ENCODE measurements at regions not wholly inside any gene's neighbourhood (a gene's known extent, or its start where the extent isn't known, plus 50 kb on each side); places are given as distances from the start of the nearest gene placed in this dataset.
"Not testable (repeated sequence)": the region's sequence is repeated elsewhere in the genome, so short reads cannot be mapped to it uniquely, and the experiment has no call there.

- no peak for DNase-seq (ENCODE audit: low read depth)
Observed at GRCh38 chrX:39226251-39226650, 425.0 kb downstream of the MID1IP1 start.

- DNase-seq (ENCODE audit: low read depth), result no peak
Observed at GRCh38 chrX:39227371-39227770, 426.1 kb downstream of the MID1IP1 start.

DNA sequence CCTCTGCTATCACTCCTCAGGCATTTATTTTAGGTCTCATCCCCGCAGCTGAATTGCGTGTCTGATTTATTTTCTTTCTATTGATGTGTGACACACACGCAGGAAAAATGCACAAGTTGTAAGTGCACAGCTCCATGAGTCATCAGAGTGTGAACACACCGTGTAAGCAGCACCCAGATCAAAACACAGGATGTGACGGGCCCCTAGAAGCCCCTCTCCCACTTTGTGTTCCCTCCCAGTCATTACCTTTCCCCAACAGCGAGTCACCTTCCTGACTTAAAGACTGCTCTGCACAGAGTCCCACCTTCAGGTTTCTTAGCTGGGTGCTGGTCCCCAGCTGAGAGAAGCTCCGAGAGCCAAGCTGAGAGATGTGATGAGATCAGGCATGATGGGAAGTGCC is 436.7 kb downstream of the MID1IP1 start:
- DNase-seq (ENCODE audit: low read depth), result no peak

DNA sequence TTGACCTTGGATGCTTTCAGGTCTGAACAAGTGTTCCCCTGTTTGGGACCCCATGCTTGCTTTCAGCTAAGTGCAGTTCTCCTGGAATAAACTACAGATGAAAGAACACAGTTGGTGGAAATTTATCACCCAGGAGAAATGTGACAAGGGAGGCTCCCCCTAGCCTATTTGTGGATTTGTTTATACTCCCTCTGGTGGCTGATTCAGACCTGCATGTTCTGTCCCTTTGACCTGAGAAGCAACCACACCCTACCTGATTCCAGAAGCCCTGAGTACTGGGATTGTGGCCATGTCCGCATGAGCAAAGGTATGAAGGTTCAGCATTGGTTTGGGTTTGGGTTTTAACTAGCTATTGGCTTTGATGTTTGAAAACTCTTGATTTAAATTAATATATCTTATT is 440.9 kb downstream of the MID1IP1 start:
- no peak for DNase-seq (ENCODE audit: low read depth)

GRCh38 chrX:39244147-39244546 is 442.9 kb downstream of the MID1IP1 start:
- DNase-seq (ENCODE audit: low read depth), result no peak

DNA sequence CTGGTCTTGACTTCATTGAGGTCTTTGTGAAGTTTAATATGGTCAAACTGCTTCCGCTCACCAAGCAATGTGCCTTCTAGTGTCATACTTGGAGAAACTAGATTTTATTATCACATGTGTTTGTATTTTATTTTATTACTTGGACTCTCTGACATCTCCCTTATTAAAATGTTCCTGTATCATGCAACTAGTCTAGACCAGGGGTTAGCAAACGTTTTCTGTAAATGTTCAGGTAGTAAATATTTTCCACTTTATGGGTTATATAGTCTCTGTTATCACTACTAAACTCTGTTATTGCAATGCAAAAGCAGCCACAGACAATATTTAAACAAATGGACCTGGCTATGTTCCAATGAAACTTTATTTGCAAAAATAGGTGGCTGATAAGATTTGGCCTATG is 443.8 kb downstream of the MID1IP1 start:
- no peak for DNase-seq (ENCODE audit: low read depth)

GRCh38 chrX:39247536-39247935 is 446.3 kb downstream of the MID1IP1 start:
- no peak for DNase-seq (ENCODE audit: low read depth)

DNA sequence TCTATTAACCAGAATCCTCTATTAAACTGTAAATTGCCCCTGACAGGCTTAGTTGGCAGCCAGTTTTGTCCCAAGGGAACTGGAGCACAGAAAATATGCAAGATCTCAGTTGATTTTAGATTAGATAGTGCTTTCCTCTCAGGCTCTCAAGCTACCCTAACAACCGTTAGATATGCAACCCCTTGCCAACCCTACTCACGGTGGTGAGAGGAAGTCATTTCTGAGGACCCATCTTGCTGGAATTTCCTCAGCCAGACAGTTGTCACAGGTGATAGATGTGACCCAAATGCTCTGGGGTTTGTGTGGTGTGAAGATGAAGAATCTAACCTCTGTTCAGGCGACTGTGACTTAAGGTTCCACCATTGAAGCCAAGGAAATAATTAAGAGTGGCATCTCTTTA is 447.1 kb downstream of the MID1IP1 start:
- DNase-seq (ENCODE audit: low read depth), result no peak

DNA sequence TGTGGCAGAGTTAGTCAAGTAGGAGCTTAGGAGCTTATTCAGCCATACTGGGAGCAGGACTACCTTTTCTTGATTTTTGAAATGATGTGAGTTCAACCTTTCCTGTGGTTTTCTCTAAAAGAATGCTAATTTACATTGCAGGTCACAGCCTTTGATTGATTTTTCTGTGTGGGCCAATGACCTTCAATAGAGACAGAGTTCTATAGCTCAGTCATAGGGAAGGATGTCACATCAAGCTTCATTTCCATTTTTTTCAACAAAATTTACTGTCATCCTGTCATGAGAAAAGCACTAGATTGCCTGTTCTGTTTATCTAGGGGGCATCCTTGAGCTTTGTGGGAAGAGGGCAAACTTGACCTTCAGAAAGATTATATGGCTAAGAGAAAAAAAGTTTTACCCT is 448.7 kb downstream of the MID1IP1 start:
- DNase-seq (ENCODE audit: low read depth), result no peak

- no peak for DNase-seq (ENCODE audit: low read depth)
Observed at GRCh38 chrX:39251995-39252394, 450.7 kb downstream of the MID1IP1 start.

- DNase-seq (ENCODE audit: low read depth), result no peak
Observed at GRCh38 chrX:39253551-39253950, 452.3 kb downstream of the MID1IP1 start.

DNA sequence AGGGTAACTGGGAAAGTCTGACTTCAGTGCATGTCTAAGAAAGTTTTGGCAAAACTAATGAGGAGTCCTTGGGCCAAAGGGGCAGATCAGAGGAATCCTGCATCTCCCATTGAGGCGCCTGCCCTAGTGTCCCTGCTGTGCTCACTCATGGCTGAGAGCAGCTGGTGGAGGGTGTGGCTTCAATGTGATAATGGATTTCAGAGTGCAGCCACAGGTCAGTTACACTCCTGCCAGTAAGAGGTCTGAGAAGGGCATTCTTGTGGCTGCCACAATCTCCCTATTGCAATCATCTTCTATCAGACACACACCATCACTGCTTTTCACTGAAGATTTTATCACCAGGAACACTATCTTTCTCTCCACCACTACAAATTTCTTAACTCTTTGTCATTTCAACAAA is 457.1 kb downstream of the MID1IP1 start:
- no peak for DNase-seq (ENCODE audit: low read depth)

DNA sequence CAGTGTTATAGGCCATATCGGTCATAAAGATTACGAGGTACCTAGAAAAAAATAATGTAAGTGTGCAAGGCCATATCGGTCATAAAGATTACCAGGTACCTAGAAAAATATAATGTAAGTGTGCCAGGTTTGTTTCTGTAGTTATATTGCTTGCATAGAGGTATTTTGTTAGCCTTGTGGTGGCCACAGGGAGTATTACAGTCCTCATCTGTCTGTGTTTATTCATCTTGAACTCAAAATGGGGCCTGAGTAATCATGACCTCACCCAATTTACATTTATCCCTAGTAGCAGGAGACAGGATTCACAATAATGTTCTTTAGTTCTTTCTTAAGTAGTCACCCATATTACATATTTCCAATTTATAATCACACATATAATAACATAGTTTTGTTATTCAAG is 459.7 kb downstream of the MID1IP1 start:
- no peak for DNase-seq (ENCODE audit: low read depth)

DNA sequence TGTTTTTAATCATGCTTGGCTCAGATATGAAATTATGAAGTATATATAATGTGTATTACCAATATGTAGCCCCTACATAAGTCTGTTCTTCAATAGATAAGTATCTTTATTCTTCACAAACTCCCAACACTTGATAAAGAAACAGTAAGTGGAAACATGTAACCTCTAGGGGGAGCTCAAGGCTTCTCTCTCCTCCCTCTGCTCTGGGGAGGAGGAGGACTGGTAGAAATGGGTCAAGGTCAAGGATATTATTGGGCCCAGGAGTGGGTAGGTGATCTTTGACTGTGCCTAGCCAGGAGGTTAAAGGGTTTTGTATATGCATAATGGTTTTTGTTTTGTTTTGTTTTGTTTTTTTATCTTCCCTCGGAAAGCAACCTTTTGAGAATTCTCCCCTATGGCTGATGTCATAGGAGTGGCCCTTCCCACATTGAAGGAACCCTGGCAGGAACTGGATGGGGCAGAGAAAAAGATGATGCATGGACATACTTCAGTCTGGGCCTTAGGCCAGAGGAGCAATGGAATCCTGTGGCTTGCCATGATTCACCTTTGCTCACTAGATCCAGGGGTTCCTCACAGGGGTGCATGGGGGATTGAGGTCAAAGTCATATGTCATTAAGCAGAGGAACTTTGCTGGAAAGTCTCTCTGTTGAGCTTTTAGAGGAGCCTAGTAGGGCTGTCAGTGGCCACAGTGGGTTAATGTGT is 460.3 kb downstream of the MID1IP1 start:
- no peak for DNase-seq (ENCODE audit: low read depth)

- DNase-seq (ENCODE audit: low read depth), result no peak
Observed at GRCh38 chrX:39262641-39263040, 461.4 kb downstream of the MID1IP1 start.

GRCh38 chrX:39264023-39264422 is 462.8 kb downstream of the MID1IP1 start:
- DNase-seq (ENCODE audit: low read depth), result no peak

DNA sequence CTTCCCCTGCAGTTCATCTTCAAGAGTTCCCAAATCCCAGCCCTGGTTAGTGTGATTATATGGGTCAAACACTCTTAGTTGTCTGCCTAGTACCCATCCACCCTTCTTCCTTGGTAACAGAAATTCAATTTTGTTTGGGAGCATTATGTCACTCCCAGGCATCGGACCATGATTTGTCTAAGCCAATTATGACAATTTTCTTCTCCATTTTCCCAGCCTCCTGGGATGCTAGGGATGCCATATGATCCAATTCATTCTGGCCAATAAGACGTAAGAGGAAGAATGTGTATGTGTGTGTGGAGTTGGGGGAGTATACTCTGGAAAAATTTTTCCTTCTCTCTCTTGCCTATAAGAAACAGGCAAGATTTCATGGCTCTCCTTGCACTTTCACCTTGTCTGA is 465.9 kb downstream of the MID1IP1 start:
- no peak for DNase-seq (ENCODE audit: low read depth)

- DNase-seq (ENCODE audit: low read depth), result no peak
Observed at GRCh38 chrX:39268207-39268606, 466.9 kb downstream of the MID1IP1 start.

GRCh38 chrX:39275500-39276068 is 474.3 kb downstream of the MID1IP1 start:
- no peak for DNase-seq (ENCODE audit: low read depth)

DNA sequence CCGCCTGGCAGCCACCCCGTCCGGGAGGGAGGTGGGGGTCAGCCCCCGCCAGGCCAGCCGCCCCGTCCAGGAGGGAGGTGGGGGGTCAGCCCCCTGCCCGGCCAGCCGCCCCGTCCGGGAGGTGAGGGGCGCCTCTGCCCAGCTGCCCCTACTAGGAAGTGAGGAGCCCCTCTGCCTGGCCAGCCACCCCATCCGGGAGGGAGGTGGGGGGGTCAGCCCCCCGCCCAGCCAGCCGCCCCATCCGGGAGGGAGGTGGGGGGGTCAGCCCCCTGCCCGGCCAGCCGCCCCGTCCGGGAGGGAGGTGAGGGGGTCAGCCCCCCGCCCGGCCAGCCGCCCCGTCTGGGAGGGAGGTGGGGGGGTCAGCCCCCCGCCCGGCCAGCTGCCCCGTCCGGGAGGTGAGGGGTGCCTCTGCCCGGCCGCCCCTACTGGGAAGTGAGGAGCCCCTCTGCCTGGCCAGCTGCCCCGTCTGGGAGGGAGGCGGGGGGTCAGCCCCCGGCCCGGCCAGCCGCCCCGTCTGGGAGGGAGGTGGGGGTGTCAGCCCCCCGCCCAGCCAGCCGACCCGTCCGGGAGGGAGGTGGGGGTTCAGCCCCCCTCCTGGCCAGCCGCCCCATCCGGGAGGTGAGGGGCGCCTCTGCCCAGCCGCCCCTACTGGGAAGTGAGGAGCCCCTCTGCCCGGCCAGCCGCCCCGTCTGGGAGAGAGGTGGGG is 476.6 kb downstream of the MID1IP1 start:
- DNase-seq (ENCODE audit: low read depth), result not testable (repeated sequence)

DNA sequence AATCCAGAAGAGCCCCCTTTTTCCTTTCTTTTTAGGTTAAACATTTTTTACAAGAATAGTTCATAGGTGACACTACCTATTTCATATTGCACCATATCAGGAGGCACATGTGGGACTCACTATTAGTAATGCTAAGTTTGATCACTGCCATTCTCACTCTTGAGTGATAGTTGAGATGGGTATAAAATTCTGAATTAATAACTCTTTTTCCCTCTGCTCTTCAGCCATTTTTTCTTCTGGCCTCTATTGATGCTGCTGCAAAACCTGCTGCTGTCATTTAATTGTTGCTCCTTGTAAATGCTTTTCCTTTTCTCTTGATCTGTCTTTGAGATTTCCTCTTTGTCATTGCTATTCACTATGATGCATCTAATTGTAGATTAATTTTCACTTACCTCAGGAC is 482.0 kb downstream of the MID1IP1 start:
- no peak for DNase-seq (ENCODE audit: low read depth)

DNA sequence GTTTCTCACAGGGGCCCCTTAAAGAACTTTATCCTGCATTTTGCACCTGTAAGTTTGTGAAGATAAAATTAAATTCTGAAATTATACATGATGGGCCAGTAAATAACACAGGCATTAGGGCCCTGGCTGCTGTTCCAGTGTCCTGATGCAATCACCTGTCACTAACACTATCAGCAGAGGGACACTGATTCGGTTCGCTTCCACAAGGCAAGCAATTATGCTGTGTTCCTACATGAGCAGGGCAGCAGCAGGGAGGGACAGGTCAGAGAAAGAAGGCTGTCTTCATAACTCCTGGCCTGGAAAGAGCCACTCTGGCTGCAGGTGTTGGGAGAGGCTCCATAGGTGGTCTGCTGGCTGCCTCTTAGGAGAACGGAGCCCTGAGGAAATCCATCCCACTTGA is 487.3 kb downstream of the MID1IP1 start:
- no peak for DNase-seq (ENCODE audit: low read depth)

- DNase-seq (ENCODE audit: low read depth), result no peak
Observed at GRCh38 chrX:39289827-39290226, 488.6 kb downstream of the MID1IP1 start.

DNA sequence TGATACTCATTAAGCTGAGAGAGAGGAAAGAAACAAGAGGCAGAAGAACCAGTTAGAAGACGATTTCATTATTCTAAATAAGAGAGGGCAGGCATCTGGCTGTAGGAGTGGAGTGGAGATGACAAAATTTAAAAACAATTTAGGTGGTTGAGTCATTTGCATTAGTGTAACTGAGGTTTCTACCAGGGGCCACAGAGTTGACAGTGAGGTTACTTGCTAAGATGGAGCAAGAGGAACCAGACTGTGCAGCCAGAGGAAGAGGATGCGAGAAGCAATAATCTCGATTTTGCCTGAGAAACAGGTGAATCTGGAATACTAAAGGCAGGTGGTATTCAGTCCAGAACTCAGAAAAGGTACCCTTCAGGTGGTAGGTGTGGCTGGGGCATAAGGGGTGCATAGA is 491.9 kb downstream of the MID1IP1 start:
- no peak for DNase-seq (ENCODE audit: low read depth)
